ENCODE measurements at regions not wholly inside any gene's neighbourhood (a gene's known extent, or its start where the extent isn't known, plus 50 kb on each side); places are given as distances from the start of the nearest gene placed in this dataset.

DNA sequence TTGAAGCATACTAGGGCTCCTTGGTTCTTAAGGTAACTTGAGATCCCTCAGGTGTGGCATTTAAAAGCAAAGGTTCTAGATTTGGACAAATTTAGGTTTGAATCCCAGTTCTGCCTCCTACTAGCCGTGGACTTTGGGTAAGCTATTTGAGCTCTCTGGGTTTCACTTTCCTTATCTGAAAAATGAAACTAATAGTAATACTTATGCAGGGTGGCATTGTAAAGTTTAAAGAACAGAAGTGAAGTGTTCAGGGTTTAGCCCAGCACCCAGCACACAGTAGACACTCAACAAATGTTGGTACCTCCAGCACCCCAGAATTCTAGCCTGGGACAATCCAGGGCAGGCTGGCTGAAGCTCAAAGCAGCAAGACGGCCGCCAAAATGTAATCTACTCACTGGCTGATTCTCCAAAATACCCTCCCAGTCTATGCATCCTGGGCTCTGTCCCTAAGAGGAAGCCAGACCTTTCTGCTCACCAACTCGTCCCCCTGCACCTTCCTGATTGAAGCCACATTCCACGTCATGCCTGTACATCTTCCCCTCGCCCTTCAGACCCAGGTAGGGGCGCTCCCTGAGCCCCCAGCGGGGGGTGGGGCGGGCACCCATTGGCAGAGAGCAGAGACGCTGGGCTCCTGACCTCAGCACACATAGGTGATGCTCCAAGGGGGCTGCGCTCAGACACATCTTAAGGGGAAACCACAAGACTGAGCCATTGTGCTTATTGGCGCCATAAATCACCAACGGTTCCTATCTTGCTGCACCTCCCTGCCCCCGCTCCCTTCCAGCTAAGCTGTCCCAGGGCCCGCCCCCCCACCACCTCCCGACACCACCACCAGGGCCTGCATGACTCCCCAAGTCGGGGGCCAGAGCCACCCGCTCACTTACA, 160.6 kb downstream of the BCOR start:
- BruUV-seq (replicated peaks), result no TSS peak
- Histone ChIP-seq H3K36me3 (ENCODE audit: control insufficient read depth in 1 of 2, insufficient read depth in 2 of 2, low read length in 2 of 2) (no peaks in the 10 kb centered on the region), H3K27ac (ENCODE audit: low read depth, low read length) (no peak overlapping the region), H3K27me3 (ENCODE audit: insufficient read depth, low read length) (no peaks in the 10 kb centered on the region), H4K20me1 (ENCODE audit: insufficient read depth) (no peaks in the 10 kb centered on the region), H2AFZ (ENCODE audit: low read depth, low read length, poor library complexity, severe bottlenecking) (no peak overlapping the region), H3K4me2 (ENCODE audit: low read length) (no peak overlapping the region), H3K4me1 (ENCODE audit: control insufficient read depth in 1 of 2, insufficient read depth in 2 of 2, low read length in 2 of 2) (peaks cover 0 to 4% of the 10 kb centered on the region in 2 experiments; a peak in 1 of 4 replicates), H3K4me3 (replicated peaks in 1 of 2; ENCODE audit: low read depth in 1 of 2, low read length in 2 of 2) (no peak overlapping the region), H3K79me2 (ENCODE audit: insufficient read depth, low read length) (no peaks in the 10 kb centered on the region), H3K9me2 (ENCODE audit: insufficient read depth) (no peaks in the 10 kb centered on the region), H3K9me3 (ENCODE audit: control insufficient read depth in 1 of 2, insufficient read depth in 1 of 2, low read depth in 1 of 2, low read length in 2 of 2) (no peaks in the 10 kb centered on the region), H3K9ac (ENCODE audit: low read length) (no peak overlapping the region)
- no peak for DNase-seq (ENCODE audit: low read depth, low spot score)
- CTCF ChIA-PET, result no interaction called here
- no peak for ATAC-seq
- intact Hi-C loops (cut with micrococcal nuclease), result no loop called here
- POLR2A ChIA-PET, result no interaction called here
- TF ChIP-seq EZH2phosphoT487 (IDR thresholded peaks at IDR 0.05; ENCODE audit: borderline replicate concordance) (no peak), SRF (IDR thresholded peaks at IDR 0.05; ENCODE audit: low read depth) (no peak), CBX3 (IDR thresholded peaks at IDR 0.05; ENCODE audit: low read depth) (no peak), ZBTB33 (IDR thresholded peaks at IDR 0.05; ENCODE audit: extremely low read depth, insufficient replicate concordance, low read length) (no peak), YY1 (IDR thresholded peaks at IDR 0.05; ENCODE audit: extremely low read depth, insufficient replicate concordance, low read depth, low read length) (no peak), FOSL1 (IDR thresholded peaks at IDR 0.05; ENCODE audit: low read depth) (no peak), POLR2A (IDR thresholded peaks at IDR 0.05; ENCODE audit: borderline replicate concordance, extremely low read depth, insufficient read depth, insufficient read length) (no peak)
- TF ChIP-seq, protein P1, sequence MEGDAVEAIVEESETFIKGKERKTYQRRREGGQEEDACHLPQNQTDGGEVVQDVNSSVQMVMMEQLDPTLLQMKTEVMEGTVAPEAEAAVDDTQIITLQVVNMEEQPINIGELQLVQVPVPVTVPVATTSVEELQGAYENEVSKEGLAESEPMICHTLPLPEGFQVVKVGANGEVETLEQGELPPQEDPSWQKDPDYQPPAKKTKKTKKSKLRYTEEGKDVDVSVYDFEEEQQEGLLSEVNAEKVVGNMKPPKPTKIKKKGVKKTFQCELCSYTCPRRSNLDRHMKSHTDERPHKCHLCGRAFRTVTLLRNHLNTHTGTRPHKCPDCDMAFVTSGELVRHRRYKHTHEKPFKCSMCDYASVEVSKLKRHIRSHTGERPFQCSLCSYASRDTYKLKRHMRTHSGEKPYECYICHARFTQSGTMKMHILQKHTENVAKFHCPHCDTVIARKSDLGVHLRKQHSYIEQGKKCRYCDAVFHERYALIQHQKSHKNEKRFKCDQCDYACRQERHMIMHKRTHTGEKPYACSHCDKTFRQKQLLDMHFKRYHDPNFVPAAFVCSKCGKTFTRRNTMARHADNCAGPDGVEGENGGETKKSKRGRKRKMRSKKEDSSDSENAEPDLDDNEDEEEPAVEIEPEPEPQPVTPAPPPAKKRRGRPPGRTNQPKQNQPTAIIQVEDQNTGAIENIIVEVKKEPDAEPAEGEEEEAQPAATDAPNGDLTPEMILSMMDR (IDR thresholded peaks at IDR 0.05 in 2 of 3, conservative IDR thresholded peaks at IDR 0.05 in 1 of 3; ENCODE audit: borderline replicate concordance in 1 of 3, insufficient read depth in 1 of 3, low read depth in 2 of 3, low read length in 2 of 3), result no peak
- RAD21 ChIA-PET (ENCODE audit: low non-redundant PET in 1 of 2, low total read pairs in 2 of 2, uncharacterized antibody in 2 of 2, unreplicated experiment in 2 of 2), result no interaction called here

All from HCT116 (cell line).